ENCODE measurements at regions not wholly inside any gene's neighbourhood (a gene's known extent, or its start where the extent isn't known, plus 50 kb on each side); places are given as distances from the start of the nearest gene placed in this dataset.

GRCh38 chr11:42329929-42330565 is 870.6 kb upstream of the LRRC4C start:
- TF ChIP-seq CTCF (IDR thresholded peaks at IDR 0.05) (no peak), POLR2A (IDR thresholded peaks at IDR 0.05) (no peak)

Data from stomach (tissue), 4 donors.